LNCAP (cell line): ENCODE measurements at regions not wholly inside any gene's neighbourhood (a gene's known extent, or its start where the extent isn't known, plus 50 kb on each side); places are given as distances from the start of the nearest gene placed in this dataset.

Experiments
- TF ChIP-seq, protein P1 (sequence below): fragments of 450-650 bp; IDR thresholded peaks from 2 replicates; pipeline ENCODE4 v1.5.1; 2017; ENCODE audit warnings: mild to moderate bottlenecking

DNA sequence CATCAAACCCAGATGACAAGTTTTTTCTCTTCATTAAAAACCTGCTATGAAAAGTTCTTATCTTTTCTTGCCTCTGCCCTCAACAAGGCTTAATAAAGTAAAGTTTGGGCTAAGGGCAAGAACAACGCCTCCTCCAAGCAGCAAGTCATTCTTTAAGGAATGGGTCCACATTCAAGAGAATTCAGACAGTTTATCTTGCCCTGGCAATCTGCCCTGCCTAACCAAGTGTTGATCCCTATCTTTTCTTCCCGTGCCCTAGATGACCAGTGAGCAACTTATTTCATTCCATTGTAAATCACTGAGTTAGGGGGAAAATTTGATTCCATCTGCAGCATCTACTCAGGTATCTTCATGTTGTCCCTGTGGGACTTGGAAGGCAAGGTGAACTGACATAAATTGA is 370.3 kb upstream of the DPPA4 start:
- TF ChIP-seq, protein P1, sequence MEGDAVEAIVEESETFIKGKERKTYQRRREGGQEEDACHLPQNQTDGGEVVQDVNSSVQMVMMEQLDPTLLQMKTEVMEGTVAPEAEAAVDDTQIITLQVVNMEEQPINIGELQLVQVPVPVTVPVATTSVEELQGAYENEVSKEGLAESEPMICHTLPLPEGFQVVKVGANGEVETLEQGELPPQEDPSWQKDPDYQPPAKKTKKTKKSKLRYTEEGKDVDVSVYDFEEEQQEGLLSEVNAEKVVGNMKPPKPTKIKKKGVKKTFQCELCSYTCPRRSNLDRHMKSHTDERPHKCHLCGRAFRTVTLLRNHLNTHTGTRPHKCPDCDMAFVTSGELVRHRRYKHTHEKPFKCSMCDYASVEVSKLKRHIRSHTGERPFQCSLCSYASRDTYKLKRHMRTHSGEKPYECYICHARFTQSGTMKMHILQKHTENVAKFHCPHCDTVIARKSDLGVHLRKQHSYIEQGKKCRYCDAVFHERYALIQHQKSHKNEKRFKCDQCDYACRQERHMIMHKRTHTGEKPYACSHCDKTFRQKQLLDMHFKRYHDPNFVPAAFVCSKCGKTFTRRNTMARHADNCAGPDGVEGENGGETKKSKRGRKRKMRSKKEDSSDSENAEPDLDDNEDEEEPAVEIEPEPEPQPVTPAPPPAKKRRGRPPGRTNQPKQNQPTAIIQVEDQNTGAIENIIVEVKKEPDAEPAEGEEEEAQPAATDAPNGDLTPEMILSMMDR, result no peak

DNA sequence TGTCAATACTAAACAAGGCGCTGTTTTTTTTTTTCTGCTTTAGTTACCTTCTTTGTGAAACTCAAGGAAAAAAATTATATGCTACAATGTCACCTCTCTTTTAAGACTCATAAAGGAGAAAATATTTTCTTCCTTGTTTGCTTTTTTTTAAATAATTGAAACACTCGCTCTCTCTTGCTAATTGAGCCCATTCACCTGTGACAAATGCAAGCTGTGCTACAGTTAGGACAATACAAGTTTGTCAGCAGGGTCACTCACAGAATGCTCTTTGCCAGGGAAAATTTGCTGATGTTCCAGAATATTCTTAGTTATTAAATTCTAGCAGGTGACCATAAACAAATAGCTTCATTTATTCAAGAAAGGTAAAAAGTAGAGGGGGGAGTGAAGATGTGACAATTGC is 375.9 kb upstream of the DPPA4 start:
- TF ChIP-seq, protein P1, result no peak

DNA sequence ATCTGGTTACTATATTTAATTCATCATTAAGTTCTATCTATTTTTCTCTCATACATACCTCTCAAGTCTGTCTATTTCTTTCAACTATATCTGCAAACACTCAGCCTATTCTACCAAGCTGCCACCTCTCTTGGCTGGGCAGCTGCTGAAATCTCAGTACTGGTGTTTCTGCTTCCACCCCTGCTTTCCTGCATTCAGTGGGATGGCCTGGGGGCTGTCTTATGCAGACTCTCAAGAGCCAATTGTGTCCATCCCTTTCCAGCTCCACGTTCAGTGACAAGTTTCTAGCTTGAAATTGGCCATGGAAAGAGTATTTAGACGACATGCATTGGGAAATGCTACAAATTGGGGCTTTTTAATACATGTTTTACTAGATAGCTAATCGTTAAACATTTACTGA is 378.4 kb upstream of the DPPA4 start:
- TF ChIP-seq, protein P1, result no peak

DNA sequence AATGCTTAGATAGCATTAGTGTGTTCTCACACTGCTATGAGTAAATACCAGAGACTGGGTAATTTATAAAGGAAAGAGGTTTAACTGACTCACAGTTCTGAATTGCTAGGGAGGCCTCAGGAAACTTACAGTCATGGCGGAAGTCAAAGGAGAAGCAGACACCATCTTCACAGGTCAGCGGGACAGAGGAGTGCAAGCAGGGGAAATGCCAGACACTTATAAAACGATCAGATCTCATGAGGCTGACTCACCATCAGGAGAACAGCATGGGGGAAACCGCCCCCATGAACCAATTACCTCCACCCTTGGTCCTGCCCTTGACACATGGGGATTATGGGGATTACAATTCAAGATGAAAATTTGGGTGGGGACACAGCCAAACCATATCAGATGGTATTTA is 381.5 kb upstream of the DPPA4 start:
- TF ChIP-seq, protein P1, result no peak

DNA sequence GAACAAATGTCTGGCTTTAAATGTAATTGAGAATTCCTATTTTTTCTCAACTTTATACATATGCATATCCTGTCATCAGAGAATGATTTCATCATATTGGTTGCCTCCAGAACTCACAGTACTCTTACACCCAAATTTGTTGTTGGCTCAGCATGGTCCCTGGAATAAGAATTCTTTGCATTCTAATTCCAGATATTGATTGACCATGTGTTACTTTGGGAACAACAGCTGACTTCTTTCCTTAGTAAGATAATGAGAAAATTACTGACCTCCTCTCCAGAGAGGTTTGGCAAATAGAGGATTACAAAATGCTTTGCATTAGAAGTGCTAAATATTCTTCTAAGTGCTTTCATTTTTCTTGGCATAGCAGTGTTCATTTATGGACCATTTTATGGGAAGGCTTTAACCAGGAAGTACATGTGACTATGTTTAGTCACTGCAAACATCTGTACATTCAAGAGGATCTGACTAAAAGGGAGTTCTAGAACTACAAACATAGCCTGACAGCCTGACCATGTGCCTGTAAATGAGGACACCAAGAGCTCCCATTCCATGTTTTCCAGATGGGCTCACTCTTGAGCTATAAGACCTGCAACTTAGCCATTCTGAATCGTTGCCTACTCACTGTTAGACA is 391.6 kb upstream of the DPPA4 start:
- TF ChIP-seq, protein P1, result no peak

DNA sequence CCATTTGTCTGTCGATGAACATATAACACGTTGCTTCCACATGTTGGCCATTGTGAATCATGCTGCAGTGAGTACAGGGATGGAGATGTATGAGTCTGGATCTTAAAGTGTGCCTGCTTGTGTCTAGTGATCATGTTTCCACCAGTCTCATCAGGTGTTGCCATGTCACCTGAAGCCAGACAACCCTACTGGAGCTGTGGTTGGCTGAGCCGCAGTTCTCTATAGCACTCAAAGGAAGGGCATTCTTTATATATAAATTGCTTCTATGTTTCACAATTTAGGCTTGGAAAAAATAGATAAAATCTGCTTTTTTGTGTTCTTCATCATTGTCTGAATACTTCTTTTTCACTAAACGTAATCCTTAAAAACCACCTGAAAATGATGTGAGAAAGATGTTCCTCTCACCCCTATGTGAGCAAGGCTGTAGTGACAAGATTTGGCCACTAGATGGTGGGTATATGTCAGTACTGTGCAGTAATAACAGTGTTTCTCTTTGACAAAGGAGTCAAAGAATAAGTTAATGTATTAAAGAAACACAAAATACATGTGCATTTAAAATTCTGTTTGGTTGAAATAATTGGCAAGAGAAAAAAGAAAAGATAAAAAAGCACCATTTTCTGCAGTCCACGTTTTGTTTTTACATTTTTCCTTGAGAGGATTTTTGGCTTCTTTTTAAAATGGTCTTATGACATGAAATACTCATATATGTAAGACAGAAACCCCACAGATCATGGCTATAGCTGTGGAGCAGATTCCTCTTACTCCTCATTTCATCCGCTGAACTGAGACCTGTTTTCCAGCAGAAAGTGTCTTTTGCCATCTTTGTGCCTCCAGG is 394.5 kb upstream of the DPPA4 start:
- TF ChIP-seq, protein P1, result peak; percentile 88

DNA sequence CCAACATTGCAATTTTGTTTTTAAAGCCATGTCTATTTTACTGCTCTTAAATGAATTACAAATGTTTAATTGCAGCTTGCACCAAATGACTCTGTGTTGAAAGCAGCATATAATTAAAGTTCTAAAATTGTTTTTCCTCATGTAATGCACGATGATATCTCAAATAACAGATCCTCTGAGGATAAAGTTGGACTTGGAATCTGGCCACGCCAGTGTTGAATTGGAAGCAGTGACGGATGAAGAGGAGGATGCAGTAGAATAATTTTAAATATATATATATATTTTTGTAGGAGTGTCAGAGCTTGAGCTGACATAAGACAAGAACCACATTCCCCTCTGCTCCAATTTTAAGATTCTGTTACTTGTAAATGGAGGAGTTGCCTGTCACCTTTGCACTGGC is 406.6 kb upstream of the DPPA4 start:
- TF ChIP-seq, protein P1, result no peak
